IMR-90 (cell line): ENCODE measurements at regions not wholly inside any gene's neighbourhood (a gene's known extent, or its start where the extent isn't known, plus 50 kb on each side); places are given as distances from the start of the nearest gene placed in this dataset.

Experiments
- ATAC-seq: fragments of 200-7000 bp; cut with Tn5 transposase; 2 replicates; pipeline ENCODE4 v1.9.1; 2020; ENCODE audit warnings: low read depth, mild to moderate bottlenecking, moderate library complexity
- BruUV-seq: library from RNA; stranded (reverse); fragments of 400-500 nt; replicated peaks from 2 replicates; lab custom pipeline; 2021; lab: Mats Ljungman, UMichigan
- CTCF ChIA-PET: fragments of 300-600 bp; formaldehyde crosslinking; extraction: SDS; loops from one replicate; lab custom pipeline; 2021; ENCODE audit warnings: antibody characterized with exemption; lab: Yijun Ruan, JAX
- POLR2A ChIA-PET: fragments of 300-600 bp; sonication (Branson Sonifier 250); formaldehyde crosslinking; loops from one replicate; lab custom pipeline; 2022; ENCODE audit warnings: antibody characterized with exemption; ENCODE audit not compliant: unreplicated experiment; lab: Charles Lee
- DNase-seq: peaks from one replicate; pipeline ENCODE4 v3.0.0; 2013
- H2AFZ ChIP-seq: replicated peaks from 2 replicates; pipeline ENCODE3; 2013; ENCODE audit warnings: low read length, mild to moderate bottlenecking; ENCODE audit not compliant: poor library complexity
- H2AK5ac ChIP-seq: 2 replicates; pipeline ENCODE4 v1.6.1; 2013; ENCODE audit warnings: low read depth, low read length, inconsistent platforms
- H2AK9ac ChIP-seq: replicated peaks from 2 replicates; pipeline ENCODE3; 2013; ENCODE audit warnings: mild to moderate bottlenecking, low read depth, low read length, moderate library complexity; ENCODE audit not compliant: poor library complexity
- H2BK120ac ChIP-seq: 2 replicates; pipeline ENCODE4 v1.6.1; 2013; ENCODE audit warnings: low read depth, low read length, inconsistent platforms
- H2BK15ac ChIP-seq: 3 replicates; pipeline ENCODE4 v1.6.1; 2013; ENCODE audit warnings: low read depth, low read length, inconsistent platforms
- H2BK20ac ChIP-seq: 2 replicates; pipeline ENCODE4 v1.6.1; 2013; ENCODE audit warnings: low read depth, mild to moderate bottlenecking, inconsistent platforms, low read length, moderate library complexity
- H2BK5ac ChIP-seq: 2 replicates; pipeline ENCODE4 v1.6.1; 2013; ENCODE audit warnings: mild to moderate bottlenecking, low read depth, low read length, inconsistent platforms; ENCODE audit not compliant: poor library complexity, severe bottlenecking
- H3K14ac ChIP-seq: replicated peaks from 2 replicates; pipeline ENCODE4 v1.6.1; 2013; ENCODE audit warnings: low read depth, low read length, inconsistent platforms
- H3K18ac ChIP-seq: 2 replicates; pipeline ENCODE4 v1.6.1; 2013; ENCODE audit warnings: low read depth, low read length, control low read depth
- H3K23ac ChIP-seq: 2 replicates; pipeline ENCODE4 v1.6.1; 2013; ENCODE audit warnings: low read depth, low read length, inconsistent platforms
- H3K27ac ChIP-seq: 2 replicates; pipeline ENCODE4 v1.5.1; 2013; ENCODE audit warnings: mild to moderate bottlenecking, control low read depth, low read length; ENCODE audit not compliant: insufficient read depth
- H3K27me3 ChIP-seq: 2 replicates; pipeline ENCODE4 v1.6.1; 2013; ENCODE audit warnings: low read length; ENCODE audit not compliant: control insufficient read depth, insufficient read depth
- H3K36me3 ChIP-seq: 2 replicates; pipeline ENCODE4 v1.6.1; 2013; ENCODE audit warnings: low read length, mixed read lengths; ENCODE audit not compliant: control insufficient read depth, insufficient read depth
- H3K4ac ChIP-seq: 2 replicates; pipeline ENCODE4 v1.6.1; 2013; ENCODE audit warnings: low read depth, low read length, inconsistent platforms
- H3K4me1 ChIP-seq: 2 replicates; pipeline ENCODE4 v1.6.1; 2013; ENCODE audit warnings: low read length, mixed read lengths; ENCODE audit not compliant: control insufficient read depth, insufficient read depth
- H3K4me2 ChIP-seq: 2 replicates; pipeline ENCODE4 v1.6.1; 2013; ENCODE audit warnings: low read depth, mild to moderate bottlenecking, control low read depth, low read length, moderate library complexity
- H3K4me3 ChIP-seq: 2 replicates; pipeline ENCODE4 v1.5.1; 2013; ENCODE audit warnings: low read depth, mild to moderate bottlenecking, control low read depth, low read length, moderate library complexity; ENCODE audit not compliant: insufficient read depth
- H3K56ac ChIP-seq: 2 replicates; pipeline ENCODE4 v1.6.1; 2013; ENCODE audit warnings: low read length, inconsistent platforms; ENCODE audit not compliant: insufficient read depth; ENCODE audit errors: extremely low read depth
- H3K79me1 ChIP-seq, 2 experiments: 2 replicates each; pipeline ENCODE4 v1.6.1; 2013; ENCODE audit warnings: low read length in 2 of 2, inconsistent platforms in 1 of 2, low read depth in 1 of 2
- H3K9ac ChIP-seq: 2 replicates; pipeline ENCODE4 v1.6.1; 2013; ENCODE audit warnings: low read depth, low read length, control low read depth
- H3K9me1 ChIP-seq: 2 replicates; pipeline ENCODE4 v1.6.1; 2013; ENCODE audit warnings: low read length, inconsistent platforms; ENCODE audit not compliant: insufficient read depth
- H3K9me3 ChIP-seq: 2 replicates; pipeline ENCODE4 v1.6.1; 2013; ENCODE audit warnings: low read length; ENCODE audit not compliant: control insufficient read depth, insufficient read depth
- H4K20me1 ChIP-seq: 2 replicates; pipeline ENCODE4 v1.6.1; 2013; ENCODE audit warnings: low read length, inconsistent platforms; ENCODE audit not compliant: insufficient read depth
- H4K5ac ChIP-seq: 2 replicates; pipeline ENCODE4 v1.6.1; 2013; ENCODE audit warnings: mild to moderate bottlenecking, low read depth, low read length, control low read depth
- H4K8ac ChIP-seq, 2 experiments: 2 replicates each; pipeline ENCODE4 v1.6.1; 2013; ENCODE audit warnings: low read depth in 2 of 2, low read length in 2 of 2, control low read depth in 1 of 2, inconsistent platforms in 1 of 2
- H4K91ac ChIP-seq: 2 replicates; pipeline ENCODE4 v1.6.1; 2013; ENCODE audit warnings: low read depth, low read length, inconsistent platforms; ENCODE audit not compliant: insufficient read depth
- RCOR1 ChIP-seq: IDR thresholded peaks from 2 replicates; pipeline ENCODE4 v1.6.1; 2012; ENCODE audit warnings: mild to moderate bottlenecking, low read length, improper control_type of control experiment; ENCODE audit not compliant: insufficient replicate concordance
- RFX5 ChIP-seq: IDR thresholded peaks from 2 replicates; pipeline ENCODE4 v1.8.0; 2012; ENCODE audit warnings: low read depth, mild to moderate bottlenecking, low read length, moderate library complexity
- WGBS, 2 experiments: methylation state at CpG; one replicate each; pipeline versions ENCODE4 v1.1.5 to v1.1.7; 2013; ENCODE audit warnings: missing lambda C conversion rate in 2 of 2; ENCODE audit not compliant: insufficient read length in 1 of 2; ENCODE audit errors: extremely low coverage in 2 of 2; 5-methylcytosine and 5-hydroxymethylcytosine counted together
- dilution Hi-C: fragments of 300-500 bp; cut with HindIII; formaldehyde crosslinking; loops from one replicate; pipeline ENCODE4 v1.14.3; 2018; ENCODE audit warnings: low sequenced_read_pairs; ENCODE audit not compliant: unreplicated experiment
- in situ Hi-C: fragments of 300-500 bp; cut with MboI; formaldehyde crosslinking; loops from 3 replicates; pipeline ENCODE4 v1.14.3; 2019; ENCODE audit warnings: low sequenced_read_pairs, inconsistent platforms, mixed read lengths
- intact Hi-C: fragments of 100-400 bp; cut with micrococcal nuclease; formaldehyde crosslinking; loops from 2 replicates; pipeline ENCODE4 v1.10.0; 2022

- Histone ChIP-seq H3K14ac (no peak overlapping the region), H2BK5ac (no peak overlapping the region), H2AK5ac (no peak overlapping the region), H3K27me3 (no peaks in the 10 kb centered on the region), H3K9me1 (no peaks in the 10 kb centered on the region), H2BK15ac (no peak overlapping the region), H3K56ac (no peak overlapping the region), H3K9ac (no peak overlapping the region), H3K27ac (no peak overlapping the region), H3K4ac (no peak overlapping the region), H2BK20ac (no peak overlapping the region), H4K91ac (no peak overlapping the region), H3K79me1 (no peaks in the 10 kb centered on the region), H3K18ac (no peak overlapping the region), H3K36me3 (no peaks in the 10 kb centered on the region), H2AFZ (no peak overlapping the region), H4K8ac (no peak overlapping the region), H3K4me2 (no peak overlapping the region), H3K9me3 (peaks cover 3% of the 10 kb centered on the region; the same call in 1 of the 2 replicates), H3K4me1 (no peaks in the 10 kb centered on the region), H3K23ac (no peak overlapping the region), H2AK9ac (no peak overlapping the region), H3K4me3 (no peak overlapping the region), H4K5ac (no peak overlapping the region), H4K20me1 (no peaks in the 10 kb centered on the region), H2BK120ac (no peak overlapping the region)
- in situ Hi-C loops (no loop called here), intact Hi-C loops (no loop called here), dilution Hi-C loops (no loop called here)
- CTCF ChIA-PET, result no interaction called here
- DNase-seq, result no peak
- POLR2A ChIA-PET, result no interaction called here
- BruUV-seq, result no TSS peak
- ATAC-seq, result no peak
- no CpG with 5 or more reads among the region's 1 CpG for WGBS, 2 experiments
- TF ChIP-seq RFX5 (no peak), RCOR1 (no peak)
Observed at GRCh38 chrX:43083016-43083415, 305.1 kb upstream of the PPP1R2C start.
